Ascending aorta (tissue), 2 donors: ENCODE measurements at regions not wholly inside any gene's neighbourhood (a gene's known extent, or its start where the extent isn't known, plus 50 kb on each side); places are given as distances from the start of the nearest gene placed in this dataset.

Source experiments
- DNase-seq, 2 donors: peaks; one replicate each; pipeline ENCODE4 v3.0.0-alpha.2; 2019; ENCODE audit warnings: low spot score in 2 of 2
- H3K27ac ChIP-seq, 2 donors: fragments of 200-600 bp; sonication (generic); one replicate each; pipeline ENCODE4 v1.5.1; 2016 to 2017; ENCODE audit warnings: mild to moderate bottlenecking in 1 of 2
- H3K27me3 ChIP-seq: fragments of 200-600 bp; sonication (generic); one replicate; pipeline ENCODE4 v1.5.1; 2017
- H3K36me3 ChIP-seq, 2 donors: fragments of 200-600 bp; sonication (generic); one replicate each; pipeline ENCODE4 v1.5.1; 2016
- H3K4me1 ChIP-seq, 2 donors: fragments of 200-600 bp; sonication (generic); one replicate each; pipeline ENCODE4 v1.5.1; 2016 to 2017; ENCODE audit warnings: mild to moderate bottlenecking in 1 of 2
- H3K4me3 ChIP-seq, 2 donors: fragments of 200-600 bp; sonication (generic); one replicate each; pipeline ENCODE4 v1.5.1; 2016 to 2017; ENCODE audit warnings: mild to moderate bottlenecking in 1 of 2
- H3K9me3 ChIP-seq, 2 donors: fragments of 200-600 bp; sonication (generic); one replicate each; pipeline ENCODE4 v1.5.1; 2016
- intact Hi-C: fragments of 100-400 bp; cut with DNase I; formaldehyde crosslinking; loops from one replicate; pipeline ENCODE4 v1.15.1; 2023
- TF ChIP-seq, protein P1 (sequence below), 3 experiments: fragments of 200-600 bp in 2 of 3; fragments of 450-650 bp in 1 of 3; sonication (generic) in 2 of 3; IDR thresholded peaks; one replicate each; pipeline ENCODE4 v1.5.1; 2016 to 2019; ENCODE audit warnings: antibody characterized with exemption in 3 of 3, mild to moderate bottlenecking in 1 of 3, moderate library complexity in 1 of 3

DNA sequence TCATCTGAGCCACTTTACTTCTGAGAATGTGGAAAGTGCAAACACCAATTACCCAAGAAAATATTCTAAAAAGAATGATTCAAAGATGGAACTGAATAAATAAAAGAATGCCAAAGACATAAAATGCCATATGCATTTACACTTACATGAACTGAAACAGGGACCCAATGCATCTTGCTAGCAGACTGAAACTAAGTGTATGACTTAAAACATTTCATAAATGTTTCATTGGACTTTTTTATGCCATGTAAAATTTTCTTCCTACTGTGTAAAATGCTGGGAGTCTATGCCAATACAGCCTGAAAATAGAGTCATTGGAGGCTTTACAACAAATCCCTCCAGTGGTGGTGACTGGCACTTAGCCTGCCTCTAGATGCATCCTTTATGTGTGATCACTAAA, 735.1 kb upstream of the CCDC54 start:
- Histone ChIP-seq H3K27ac (no peak overlapping the region), H3K36me3 (no peaks in the 10 kb centered on the region), H3K27me3 (no peaks in the 10 kb centered on the region), H3K9me3 (no peaks in the 10 kb centered on the region), H3K4me3 (no peak overlapping the region), H3K4me1 (no peaks in the 10 kb centered on the region)
- intact Hi-C loops, result no loop called here
- DNase-seq, result no peak
- TF ChIP-seq, protein P1, sequence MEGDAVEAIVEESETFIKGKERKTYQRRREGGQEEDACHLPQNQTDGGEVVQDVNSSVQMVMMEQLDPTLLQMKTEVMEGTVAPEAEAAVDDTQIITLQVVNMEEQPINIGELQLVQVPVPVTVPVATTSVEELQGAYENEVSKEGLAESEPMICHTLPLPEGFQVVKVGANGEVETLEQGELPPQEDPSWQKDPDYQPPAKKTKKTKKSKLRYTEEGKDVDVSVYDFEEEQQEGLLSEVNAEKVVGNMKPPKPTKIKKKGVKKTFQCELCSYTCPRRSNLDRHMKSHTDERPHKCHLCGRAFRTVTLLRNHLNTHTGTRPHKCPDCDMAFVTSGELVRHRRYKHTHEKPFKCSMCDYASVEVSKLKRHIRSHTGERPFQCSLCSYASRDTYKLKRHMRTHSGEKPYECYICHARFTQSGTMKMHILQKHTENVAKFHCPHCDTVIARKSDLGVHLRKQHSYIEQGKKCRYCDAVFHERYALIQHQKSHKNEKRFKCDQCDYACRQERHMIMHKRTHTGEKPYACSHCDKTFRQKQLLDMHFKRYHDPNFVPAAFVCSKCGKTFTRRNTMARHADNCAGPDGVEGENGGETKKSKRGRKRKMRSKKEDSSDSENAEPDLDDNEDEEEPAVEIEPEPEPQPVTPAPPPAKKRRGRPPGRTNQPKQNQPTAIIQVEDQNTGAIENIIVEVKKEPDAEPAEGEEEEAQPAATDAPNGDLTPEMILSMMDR (IDR thresholded peaks at IDR 0.05), result no peak

DNA sequence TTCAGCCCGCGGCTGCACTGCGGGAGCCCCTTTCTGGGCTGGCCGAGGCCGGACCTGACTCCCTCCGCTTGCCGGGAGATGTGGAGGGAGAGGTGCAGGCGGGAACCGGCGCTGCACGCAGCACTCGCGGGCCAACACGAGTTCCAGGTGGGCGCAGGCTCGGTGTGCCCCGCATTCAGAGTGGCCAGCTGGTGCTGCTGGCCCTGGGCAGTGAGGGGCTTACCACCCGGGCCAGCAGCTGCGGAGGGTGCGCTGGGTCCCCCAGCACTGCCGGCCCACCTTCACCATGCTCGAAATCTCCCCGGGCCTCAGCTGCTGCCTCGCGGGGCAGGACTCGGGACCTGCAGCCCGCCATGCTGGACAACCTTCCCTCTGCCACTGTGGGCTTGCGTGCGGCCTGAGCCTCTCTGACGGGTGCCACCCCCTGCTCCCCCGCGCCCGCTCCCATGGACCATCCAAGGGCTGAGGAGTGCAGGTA, 733.5 kb upstream of the CCDC54 start:
- intact Hi-C loops, result no loop called here
- no peak overlapping the region for H3K27ac ChIP-seq
- H3K4me3 ChIP-seq, result no peak overlapping the region
- H3K36me3 ChIP-seq, result no peaks in the 10 kb centered on the region
- TF ChIP-seq, protein P1 (IDR thresholded peaks at IDR 0.05), result no peak
- H3K27me3 ChIP-seq, result no peaks in the 10 kb centered on the region
- no peaks in the 10 kb centered on the region for H3K4me1 ChIP-seq
- DNase-seq, result no peak
- H3K9me3 ChIP-seq, result no peaks in the 10 kb centered on the region

DNA sequence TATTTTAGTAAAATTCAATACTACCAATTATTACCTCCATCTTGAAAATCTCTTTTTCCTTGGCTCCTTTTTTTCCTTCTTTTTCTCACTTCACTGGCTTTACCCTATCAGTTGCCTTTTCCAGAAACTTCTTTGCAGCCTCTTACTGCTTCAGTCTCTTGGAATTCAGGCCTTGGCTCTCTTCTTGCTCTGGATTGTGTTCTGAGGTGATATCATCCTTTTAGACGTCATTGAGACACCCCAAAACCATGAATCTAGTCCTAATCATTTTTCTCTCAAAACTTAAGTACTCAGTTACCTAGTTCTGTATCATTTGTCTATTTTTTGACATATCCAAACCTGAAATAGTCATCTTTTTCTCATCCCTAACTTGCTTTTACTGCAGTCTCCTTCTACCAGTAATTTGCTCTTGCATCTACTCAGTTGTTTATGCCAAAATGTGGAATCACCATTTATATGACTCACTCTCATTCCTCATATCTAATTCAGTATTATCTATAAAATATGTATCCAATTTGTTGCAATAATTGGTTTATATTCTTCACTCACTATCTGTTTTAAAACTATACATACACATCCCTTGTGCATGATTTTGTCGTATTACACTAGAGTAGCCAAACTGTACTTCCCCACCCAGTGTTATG, 703.2 kb upstream of the CCDC54 start:
- no peaks in the 10 kb centered on the region for H3K27me3 ChIP-seq
- no peaks in the 10 kb centered on the region for H3K36me3 ChIP-seq
- H3K4me1 ChIP-seq, result no peaks in the 10 kb centered on the region
- no peaks in the 10 kb centered on the region for H3K9me3 ChIP-seq
- H3K27ac ChIP-seq, result no peak overlapping the region
- TF ChIP-seq, protein P1 (IDR thresholded peaks at IDR 0.05), result no peak
- no peak for DNase-seq
- intact Hi-C loops, result no loop called here
- no peak overlapping the region for H3K4me3 ChIP-seq

DNA sequence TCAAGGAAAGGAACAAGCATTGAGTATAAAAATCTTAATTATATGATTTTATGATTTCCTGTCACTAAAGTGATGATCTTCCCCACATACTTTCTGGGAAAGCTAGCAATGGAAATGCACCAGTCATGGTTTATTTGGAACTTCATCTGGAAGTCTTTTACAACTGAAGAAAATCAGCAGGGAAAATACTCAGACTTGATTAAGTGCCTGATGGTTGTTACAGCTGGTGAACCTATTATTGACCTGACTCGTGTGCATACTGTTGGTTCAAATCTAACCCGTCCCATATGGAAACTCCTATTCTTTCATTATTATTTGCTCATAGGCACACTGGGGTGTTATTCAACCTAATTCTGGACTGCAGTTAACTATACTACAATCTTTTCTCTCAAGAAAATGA, 701.8 kb upstream of the CCDC54 start:
- no peak overlapping the region for H3K27ac ChIP-seq
- H3K9me3 ChIP-seq, result no peaks in the 10 kb centered on the region
- intact Hi-C loops, result no loop called here
- no peak overlapping the region for H3K4me3 ChIP-seq
- no peaks in the 10 kb centered on the region for H3K36me3 ChIP-seq
- TF ChIP-seq, protein P1 (IDR thresholded peaks at IDR 0.05), result no peak
- H3K27me3 ChIP-seq, result no peaks in the 10 kb centered on the region
- H3K4me1 ChIP-seq, result no peaks in the 10 kb centered on the region
- DNase-seq, result no peak

DNA sequence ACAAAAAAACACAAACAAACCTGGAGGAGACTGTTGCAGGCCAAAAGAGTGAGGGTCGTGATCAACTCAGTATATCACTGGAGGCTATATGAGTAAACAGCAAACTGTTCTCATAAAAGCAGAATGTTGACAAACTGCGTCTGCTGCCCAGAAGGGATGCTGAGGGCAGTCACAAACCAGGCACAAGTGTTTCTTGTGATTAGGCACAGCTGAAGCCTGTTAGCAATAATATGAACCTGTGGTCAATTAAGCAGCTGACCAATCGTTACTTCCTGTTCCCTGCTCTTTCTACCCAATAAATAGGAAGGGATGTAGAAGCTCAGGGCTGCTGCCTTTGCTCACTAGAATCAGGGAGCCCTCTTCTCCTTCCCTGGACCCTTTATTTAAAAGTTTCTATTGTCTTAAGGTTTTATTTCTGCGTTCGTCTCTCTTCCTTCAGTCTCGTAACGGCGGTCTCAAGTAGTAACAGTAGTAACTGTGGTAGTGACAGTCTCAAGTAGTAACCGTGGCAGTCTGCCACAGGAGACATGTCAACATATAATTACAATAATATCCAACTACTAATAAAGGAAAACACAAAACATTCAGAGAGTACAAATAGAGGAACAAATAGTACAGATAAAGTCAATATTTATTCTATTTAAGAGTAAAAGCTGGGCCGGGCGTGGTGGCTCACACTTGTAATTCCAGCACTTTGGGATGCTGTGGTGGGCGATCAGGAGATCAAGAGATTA, 698.4 kb upstream of the CCDC54 start:
- no peak for DNase-seq
- intact Hi-C loops, result no loop called here
- no peaks in the 10 kb centered on the region for H3K36me3 ChIP-seq
- H3K27ac ChIP-seq, result no peak overlapping the region
- H3K4me3 ChIP-seq, result no peak overlapping the region
- TF ChIP-seq, protein P1 (IDR thresholded peaks at IDR 0.05), result no peak
- H3K9me3 ChIP-seq, result no peaks in the 10 kb centered on the region
- no peaks in the 10 kb centered on the region for H3K27me3 ChIP-seq
- no peaks in the 10 kb centered on the region for H3K4me1 ChIP-seq
